Caco-2 (cell line): ENCODE measurements at regions not wholly inside any gene's neighbourhood (a gene's known extent, or its start where the extent isn't known, plus 50 kb on each side); places are given as distances from the start of the nearest gene placed in this dataset.

ENCODE experiments used
- BruUV-seq: library from RNA; stranded (reverse); fragments of 400-500 nt; replicated peaks from 2 replicates; lab custom pipeline; 2021; lab: Mats Ljungman, UMichigan
- CTCF ChIA-PET: fragments of 300-600 bp; sonication (Branson Sonifier 250); formaldehyde crosslinking; loops from one replicate; lab custom pipeline; 2022; ENCODE audit warnings: antibody characterized with exemption; lab: Charles Lee
- POLR2A ChIA-PET: fragments of 300-600 bp; sonication (Branson Sonifier 250); formaldehyde crosslinking; loops from one replicate; lab custom pipeline; 2022; ENCODE audit warnings: antibody characterized with exemption; lab: Charles Lee
- DNase-seq, 2 experiments: peaks; one replicate each; pipeline versions ENCODE4 v3.0.0 to v3.0.0-alpha.2; 2020 to 2022
- H3K27me3 ChIP-seq: replicated peaks from 2 replicates; pipeline ENCODE4 v1.6.0; 2011; ENCODE audit warnings: low read length; ENCODE audit not compliant: control insufficient read depth, insufficient read depth
- H3K36me3 ChIP-seq: 2 replicates; pipeline ENCODE4 v1.5.1; 2011; ENCODE audit warnings: low read length; ENCODE audit not compliant: control insufficient read depth, insufficient read depth
- H3K4me1 ChIP-seq: fragments of 250-450 bp; sonication (Bioruptor Pico); 2 replicates; pipeline ENCODE4 v1.5.1; 2020; ENCODE audit warnings: mild to moderate bottlenecking
- H3K4me3 ChIP-seq: 2 replicates; pipeline ENCODE4 v1.5.1; 2011; ENCODE audit warnings: low read depth, mild to moderate bottlenecking, control low read depth, low read length
- H3K9me3 ChIP-seq: fragments of 250-450 bp; sonication (Bioruptor Pico); 2 replicates; pipeline ENCODE4 v1.5.1; 2020; ENCODE audit warnings: mild to moderate bottlenecking, moderate library complexity
- H3K27ac Mint-ChIP-seq: one replicate; pipeline ENCODE4 v1.8.0; 2022; ENCODE audit warnings: mixed read lengths; ENCODE audit not compliant: unreplicated experiment
- H3K27me3 Mint-ChIP-seq: one replicate; pipeline ENCODE4 v1.8.0; 2022; ENCODE audit warnings: mixed read lengths; ENCODE audit not compliant: insufficient read depth, unreplicated experiment
- H3K36me3 Mint-ChIP-seq: one replicate; pipeline ENCODE4 v1.8.0; 2022; ENCODE audit warnings: mild to moderate bottlenecking, mixed read lengths; ENCODE audit not compliant: insufficient read depth, unreplicated experiment
- H3K4me1 Mint-ChIP-seq: one replicate; pipeline ENCODE4 v1.8.0; 2022; ENCODE audit warnings: low read depth, mixed read lengths; ENCODE audit not compliant: unreplicated experiment
- H3K4me3 Mint-ChIP-seq: one replicate; pipeline ENCODE4 v1.8.0; 2022; ENCODE audit warnings: mild to moderate bottlenecking, moderate library complexity, mixed read lengths; ENCODE audit not compliant: unreplicated experiment
- H3K9me3 Mint-ChIP-seq: one replicate; pipeline ENCODE4 v1.8.0; 2022; ENCODE audit warnings: mixed read lengths; ENCODE audit not compliant: unreplicated experiment
- CTCF ChIP-seq, 2 experiments: fragments of 200-600 bp in 1 of 2; IDR thresholded peaks; 1 replicate in 1 of 2; 2 replicates in 1 of 2; pipeline versions ENCODE4 v1.5.1 to v1.8.0; 2011 to 2022; ENCODE audit warnings: antibody characterized with exemption in 1 of 2, control low read depth in 1 of 2, inconsistent platforms in 1 of 2, low read depth in 1 of 2, low read length in 1 of 2, mild to moderate bottlenecking in 1 of 2, moderate library complexity in 1 of 2; ENCODE audit not compliant: insufficient read depth in 1 of 2, severe bottlenecking in 1 of 2, unreplicated experiment in 1 of 2
- intact Hi-C: fragments of 100-400 bp; cut with micrococcal nuclease; formaldehyde crosslinking; loops from one replicate; pipeline ENCODE4 v1.10.0; 2022; ENCODE audit not compliant: unreplicated experiment

- Mint-ChIP-seq H3K9me3 (no peaks in the 10 kb centered on the region), H3K4me1 (no peaks in the 10 kb centered on the region), H3K4me3 (no peak overlapping the region), H3K27me3 (no peaks in the 10 kb centered on the region), H3K27ac (no peak overlapping the region), H3K36me3 (no peaks in the 10 kb centered on the region)
- H3K27me3 ChIP-seq: no peaks in the 10 kb centered on the region
- DNase-seq: no peak
- ChIA-PET POLR2A (no interaction called here), CTCF (interaction anchor here (0.5 kb wide), 1 partner anchor 292 kb away, joined by 3 read pairs; no protein-coding TSS in a partner anchor)
- H3K4me3 ChIP-seq: no peak overlapping the region
- no peaks in the 10 kb centered on the region for H3K36me3 ChIP-seq
- no TSS peak for BruUV-seq
- intact Hi-C loops: no loop called here
- TF ChIP-seq CTCF (IDR thresholded peaks at IDR 0.05; ENCODE audit: insufficient read depth in 1 of 2, low read depth in 1 of 2, low read length in 1 of 2, severe bottlenecking in 1 of 2, unreplicated experiment in 1 of 2): no peak
- H3K9me3 ChIP-seq: no peaks in the 10 kb centered on the region
- no peaks in the 10 kb centered on the region for H3K4me1 ChIP-seq
These were observed 58.4 kb upstream of the RUNX1 start for GRCh38 chr21:35107520-35107919.

GRCh38 chr21:35106246-35106835 lies 57.2 kb upstream of the RUNX1 start:
- H3K4me1 ChIP-seq: no peaks in the 10 kb centered on the region
- no peak for DNase-seq
- H3K9me3 Mint-ChIP-seq: no peaks in the 10 kb centered on the region
- no peaks in the 10 kb centered on the region for H3K27me3 ChIP-seq
- H3K9me3 ChIP-seq: no peaks in the 10 kb centered on the region
- no peaks in the 10 kb centered on the region for H3K36me3 Mint-ChIP-seq
- H3K4me1 Mint-ChIP-seq: no peaks in the 10 kb centered on the region
- H3K36me3 ChIP-seq: no peaks in the 10 kb centered on the region
- no peak overlapping the region for H3K27ac Mint-ChIP-seq
- no peaks in the 10 kb centered on the region for H3K27me3 Mint-ChIP-seq
- ChIA-PET CTCF (no interaction called here), POLR2A (no interaction called here)
- no peak for TF ChIP-seq CTCF (IDR thresholded peaks at IDR 0.05; ENCODE audit: insufficient read depth in 1 of 2, low read depth in 1 of 2, low read length in 1 of 2, severe bottlenecking in 1 of 2, unreplicated experiment in 1 of 2)
- BruUV-seq: no TSS peak
- intact Hi-C loops: no loop called here
- no peak overlapping the region for H3K4me3 Mint-ChIP-seq
- H3K4me3 ChIP-seq: no peak overlapping the region

- Mint-ChIP-seq H3K36me3 (no peaks in the 10 kb centered on the region), H3K27ac (no peak overlapping the region), H3K9me3 (no peaks in the 10 kb centered on the region), H3K4me3 (no peak overlapping the region), H3K4me1 (no peaks in the 10 kb centered on the region), H3K27me3 (no peaks in the 10 kb centered on the region)
- ChIA-PET CTCF (interaction anchor here (0.7 kb wide), 1 partner anchor 207 kb away, joined by 12 read pairs; no protein-coding TSS in a partner anchor), POLR2A (interaction anchor here (0.7 kb wide), 1 partner anchor 154 kb away, joined by 7 read pairs; no protein-coding TSS in a partner anchor)
- no peak for TF ChIP-seq CTCF (IDR thresholded peaks at IDR 0.05; ENCODE audit: insufficient read depth in 1 of 2, low read depth in 1 of 2, low read length in 1 of 2, severe bottlenecking in 1 of 2, unreplicated experiment in 1 of 2)
- Histone ChIP-seq H3K4me1 (no peaks in the 10 kb centered on the region), H3K36me3 (no peaks in the 10 kb centered on the region), H3K27me3 (no peaks in the 10 kb centered on the region), H3K9me3 (no peaks in the 10 kb centered on the region), H3K4me3 (no peak overlapping the region)
- BruUV-seq: no TSS peak
- intact Hi-C loops: no loop called here
- DNase-seq: no peak
These were observed 53.6 kb upstream of the RUNX1 start for GRCh38 chr21:35102488-35103371.
